K562 (cell line): ENCODE measurements at regions not wholly inside any gene's neighbourhood (a gene's known extent, or its start where the extent isn't known, plus 50 kb on each side); places are given as distances from the start of the nearest gene placed in this dataset.

Experiments
- ATAC-seq: fragments of 200-7000 bp; cut with Tn5 transposase; 3 replicates; pipeline ENCODE4 v1.9.1; 2020; ENCODE audit warnings: moderate library complexity
- BruUV-seq: library from RNA; stranded (reverse); fragments of 400-500 nt; replicated peaks from 2 replicates; lab custom pipeline; 2021; lab: Mats Ljungman, UMichigan
- CTCF ChIA-PET: fragments of 300-600 bp; formaldehyde crosslinking; extraction: SDS; loops from one replicate; lab custom pipeline; 2021; ENCODE audit warnings: low intra/inter-chr PET ratio; lab: Yijun Ruan, JAX
- POLR2A ChIA-PET: fragments of 300-600, 350-650 bp; sonication (Branson Sonifier 250); formaldehyde crosslinking; extraction: SDS; loops from one replicate; lab custom pipeline; 2021; ENCODE audit warnings: antibody characterized with exemption, inconsistent platforms; lab: Yijun Ruan, JAX
- DNase-seq, 4 experiments: peaks; one replicate each; pipeline versions ENCODE4 v3.0.0 to v3.0.0-alpha.2; 2011 to 2018; ENCODE audit warnings: low spot score in 3 of 4, mixed read lengths in 3 of 4; ENCODE audit errors: extremely low read depth in 1 of 4
- FAIRE-seq: peaks from 2 replicates; lab custom pipeline; 2011; peaks lifted over from hg19 to GRCh38; lab: Jason Lieb, UNC
- H2AFZ ChIP-seq: 2 replicates; pipeline ENCODE4 v1.6.0; 2011; ENCODE audit warnings: low read depth, low read length, control low read depth, inconsistent platforms
- H3K27ac ChIP-seq: fragments of 200-600 bp; 3 replicates; pipeline ENCODE4 v1.8.0; 2011; ENCODE audit warnings: low read depth, mild to moderate bottlenecking, control low read depth, inconsistent platforms, low read length, moderate library complexity, mixed read lengths; ENCODE audit errors: extremely low read depth
- H3K27me3 ChIP-seq, 2 experiments: fragments of 300-600 bp in 1 of 2; 2 replicates in 1 of 2; 3 replicates in 1 of 2; pipeline versions ENCODE4 v1.6.0 to v1.8.0; 2011; ENCODE audit warnings: inconsistent platforms in 2 of 2, low read length in 2 of 2, mild to moderate bottlenecking in 1 of 2, mixed read lengths in 1 of 2, moderate library complexity in 1 of 2; ENCODE audit not compliant: control insufficient read depth in 2 of 2, insufficient read depth in 2 of 2
- H3K36me3 ChIP-seq: fragments of 300-600 bp; 3 replicates; pipeline ENCODE4 v1.8.0; 2011; ENCODE audit warnings: mild to moderate bottlenecking, low read length, inconsistent platforms; ENCODE audit not compliant: control insufficient read depth, insufficient read depth
- H3K4me1 ChIP-seq, 2 experiments: fragments of 200-600 bp in 1 of 2; replicated peaks in 1 of 2; 2 replicates in 1 of 2; 3 replicates in 1 of 2; pipeline versions ENCODE4 v1.5.1 to v1.8.0; 2011; ENCODE audit warnings: inconsistent platforms in 2 of 2, low read length in 2 of 2, mild to moderate bottlenecking in 1 of 2, mixed read lengths in 1 of 2, moderate library complexity in 1 of 2; ENCODE audit not compliant: control insufficient read depth in 2 of 2, insufficient read depth in 2 of 2
- H3K4me2 ChIP-seq: 2 replicates; pipeline ENCODE4 v1.6.1; 2011; ENCODE audit warnings: low read length, control low read depth, inconsistent platforms, mixed read lengths; ENCODE audit not compliant: insufficient read depth
- H3K4me3 ChIP-seq: fragments of 200-600 bp; sonication (generic), shearing (Covaris generic); 2 replicates; pipeline ENCODE4 v1.5.1; 2016; ENCODE audit warnings: control low read depth, inconsistent platforms
- H3K79me2 ChIP-seq: fragments of 200-600 bp; 3 replicates; pipeline ENCODE4 v1.8.0; 2011; ENCODE audit warnings: low read length, inconsistent platforms; ENCODE audit not compliant: control insufficient read depth, insufficient read depth
- H3K9ac ChIP-seq, 2 experiments: 2 replicates each; pipeline versions ENCODE4 v1.6.0 to v1.6.1; 2011; ENCODE audit warnings: low read depth in 2 of 2, low read length in 2 of 2, control low read depth in 1 of 2, inconsistent platforms in 1 of 2, mild to moderate bottlenecking in 1 of 2, mixed read lengths in 1 of 2; ENCODE audit not compliant: insufficient read depth in 1 of 2
- H3K9me1 ChIP-seq: one replicate; pipeline ENCODE4 v1.6.0; 2011; ENCODE audit warnings: inconsistent platforms, mild to moderate bottlenecking, low read length, moderate library complexity; ENCODE audit not compliant: control insufficient read depth, insufficient read depth
- H3K9me3 ChIP-seq: replicated peaks from 2 replicates; pipeline ENCODE4 v1.5.1; 2011; ENCODE audit warnings: low read depth, low read length, inconsistent platforms; ENCODE audit not compliant: control insufficient read depth, insufficient read depth
- H4K20me1 ChIP-seq: replicated peaks from 2 replicates; pipeline ENCODE4 v1.6.1; 2011; ENCODE audit warnings: low read length, inconsistent platforms, mixed read lengths; ENCODE audit not compliant: control insufficient read depth, insufficient read depth
- BRD9 ChIP-seq: fragments of 450-650 bp; IDR thresholded peaks from 2 replicates; pipeline ENCODE4 v1.6.1; 2018; ENCODE audit warnings: low read depth; ENCODE audit not compliant: partially characterized antibody
- HNRNPK ChIP-seq: fragments of 200-400 bp; formaldehyde crosslinking; IDR thresholded peaks from one replicate; pipeline ENCODE4 v1.6.1; 2018; ENCODE audit warnings: mild to moderate bottlenecking, low read depth, low read length; ENCODE audit not compliant: poor library complexity, severe bottlenecking
- ILK ChIP-seq: fragments of 450-650 bp; IDR thresholded peaks from 2 replicates; pipeline ENCODE4 v1.6.1; 2016; ENCODE audit warnings: missing genetic modification characterization, low read depth, mild to moderate bottlenecking, missing compliant biosample characterization, moderate library complexity, borderline replicate concordance
- KDM1A ChIP-seq, 2 experiments: fragments of 450-650 bp; IDR thresholded peaks; 2 replicates each; pipeline ENCODE4 v1.6.1; 2016; ENCODE audit warnings: mild to moderate bottlenecking in 2 of 2
- L3MBTL2 ChIP-seq: fragments of 450-650 bp; IDR thresholded peaks from 2 replicates; pipeline ENCODE4 v1.6.1; 2016; ENCODE audit warnings: mild to moderate bottlenecking, moderate library complexity
- LCOR ChIP-seq: sonication (generic); formaldehyde crosslinking; IDR thresholded peaks from 2 replicates; pipeline ENCODE4 v1.8.0; 2022; ENCODE audit warnings: mild to moderate bottlenecking, missing genetic modification reagents
- MYC ChIP-seq, 2 experiments: fragments of 250-450 bp in 1 of 2; sonication (Bioruptor Pico) in 1 of 2; IDR thresholded peaks; 2 replicates each; pipeline versions ENCODE4 v1.5.1 to v1.6.1; 2012 to 2021; ENCODE audit warnings: low read depth in 2 of 2, borderline replicate concordance in 1 of 2, improper control_type of control experiment in 1 of 2, low read length in 1 of 2, mild to moderate bottlenecking in 1 of 2, moderate library complexity in 1 of 2
- NFRKB ChIP-seq: fragments of 450-650 bp; IDR thresholded peaks from 2 replicates; pipeline ENCODE4 v1.6.1; 2016; ENCODE audit warnings: low read depth
- NUFIP1 ChIP-seq: fragments of 450-650 bp; IDR thresholded peaks from 2 replicates; pipeline ENCODE4 v1.6.1; 2018; ENCODE audit not compliant: partially characterized antibody
- POLR2H ChIP-seq: IDR thresholded peaks from 2 replicates; pipeline ENCODE4 v1.6.1; 2016; ENCODE audit warnings: missing genetic modification characterization, low read depth, mild to moderate bottlenecking, control low read depth, missing compliant biosample characterization, moderate library complexity
- PRPF4 ChIP-seq: fragments of 200-400 bp; formaldehyde crosslinking; IDR thresholded peaks from one replicate; pipeline ENCODE4 v1.6.1; 2017; ENCODE audit warnings: low read length, low read depth, mild to moderate bottlenecking; ENCODE audit not compliant: insufficient read depth, poor library complexity, severe bottlenecking
- SRF ChIP-seq, 2 experiments: fragments of 250-450, 450-650 bp in 1 of 2; sonication (Bioruptor Pico) in 1 of 2; sonication (generic) in 1 of 2; formaldehyde crosslinking; IDR thresholded peaks; 2 replicates each; pipeline versions ENCODE4 v1.5.0 to v1.5.1; 2020 to 2022; ENCODE audit warnings: mild to moderate bottlenecking in 1 of 2, missing genetic modification reagents in 1 of 2
- TBL1XR1 ChIP-seq, 2 experiments: IDR thresholded peaks; 2 replicates each; pipeline ENCODE4 v1.6.1; 2012; ENCODE audit warnings: improper control_type of control experiment in 2 of 2, low read length in 2 of 2, mild to moderate bottlenecking in 1 of 2
- USF1 ChIP-seq: sonication (generic); formaldehyde crosslinking; IDR thresholded peaks from 2 replicates; pipeline ENCODE4 v1.9.0; 2022; ENCODE audit warnings: mild to moderate bottlenecking, missing genetic modification reagents
- ZNF124 ChIP-seq: sonication (generic); formaldehyde crosslinking; IDR thresholded peaks from 2 replicates; pipeline ENCODE4 v1.8.1; 2022; ENCODE audit warnings: missing genetic modification reagents
- WGBS: fragments of 100-300 bp; shearing (Covaris generic); methylation state at CpG from one replicate; pipeline ENCODE4 v1.1.6; 2016; ENCODE audit warnings: low coverage, mixed read lengths; ENCODE audit not compliant: insufficient coverage; ENCODE audit errors: missing lambda C conversion rate; 5-methylcytosine and 5-hydroxymethylcytosine counted together
- in situ Hi-C: fragments of 300-500 bp; cut with MboI; formaldehyde crosslinking; loops from 4 replicates; pipeline ENCODE4 v1.15.0; 2018; ENCODE audit warnings: inconsistent platforms, mixed read lengths
- intact Hi-C: fragments of 100-400 bp; cut with micrococcal nuclease; formaldehyde crosslinking; loops from 2 replicates; pipeline ENCODE4 v1.14.2; 2022

DNA sequence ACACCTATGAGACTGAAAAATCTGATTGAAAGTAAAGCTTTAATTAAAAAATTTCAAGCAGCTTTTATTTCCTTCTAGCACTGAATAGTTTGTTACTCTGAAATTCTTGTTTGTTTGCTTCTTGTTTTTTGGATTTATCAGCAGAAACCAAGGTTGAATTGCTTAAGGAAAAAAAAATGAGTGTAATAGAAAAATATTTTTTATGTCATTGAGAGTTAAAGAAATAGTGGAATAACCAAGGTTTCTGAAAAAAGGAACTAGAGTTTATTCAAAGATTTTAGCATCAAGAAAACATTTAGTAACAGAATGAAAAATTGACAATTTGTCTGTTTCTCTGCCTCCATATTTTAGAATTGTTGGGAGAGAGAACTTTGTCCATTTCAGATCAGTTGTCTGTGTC, 1852.2 kb downstream of the PCDH7 start (continued):
- no peak for TF ChIP-seq NFRKB

DNA sequence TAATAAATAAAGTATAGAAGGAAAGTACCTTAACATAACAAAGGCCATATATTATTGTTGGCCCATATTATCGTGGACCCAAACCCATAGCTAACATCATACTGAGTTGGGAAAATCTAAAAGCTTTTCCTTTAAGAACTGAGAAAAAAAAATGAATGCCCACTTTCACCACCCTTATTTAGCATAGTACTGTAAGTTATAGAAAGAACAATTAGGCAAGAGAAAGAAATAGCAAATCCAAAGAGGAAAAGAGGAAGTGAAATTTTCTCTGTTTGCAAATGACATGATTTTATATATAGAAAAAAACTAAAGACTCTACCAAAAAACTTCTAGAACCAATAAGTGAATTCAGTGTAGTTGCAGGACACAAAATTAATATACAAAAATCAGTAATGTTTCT, 1854.6 kb downstream of the PCDH7 start:
- H3K79me2 ChIP-seq, result no peaks in the 10 kb centered on the region
- no peaks in the 10 kb centered on the region for H3K36me3 ChIP-seq
- in situ Hi-C loops (no loop called here), intact Hi-C loops (no loop called here)
- no peak overlapping the region for H3K27ac ChIP-seq
- no peak overlapping the region for H3K9ac ChIP-seq
- H3K4me3 ChIP-seq, result no peak overlapping the region
- H3K9me3 ChIP-seq, result no peaks in the 10 kb centered on the region
- no peak overlapping the region for H3K4me2 ChIP-seq
- H2AFZ ChIP-seq, result no peak overlapping the region
- no TSS peak for BruUV-seq
- no peaks in the 10 kb centered on the region for H3K9me1 ChIP-seq
- WGBS, result 0% methylated on average over 1 of the region's 1 CpG
- ATAC-seq (no peak), DNase-seq (no peak), FAIRE-seq (no peak)
- H3K4me1 ChIP-seq, result no peaks in the 10 kb centered on the region
- no peaks in the 10 kb centered on the region for H4K20me1 ChIP-seq
- TF ChIP-seq LCOR (CRISPR knock-in tag) (no peak), BRD9 (no peak), KDM1A (IDR thresholded peaks at IDR 0.05) (no peak)
- ChIA-PET POLR2A (no interaction called here), CTCF (no interaction called here)
- H3K27me3 ChIP-seq, result no peaks in the 10 kb centered on the region

DNA sequence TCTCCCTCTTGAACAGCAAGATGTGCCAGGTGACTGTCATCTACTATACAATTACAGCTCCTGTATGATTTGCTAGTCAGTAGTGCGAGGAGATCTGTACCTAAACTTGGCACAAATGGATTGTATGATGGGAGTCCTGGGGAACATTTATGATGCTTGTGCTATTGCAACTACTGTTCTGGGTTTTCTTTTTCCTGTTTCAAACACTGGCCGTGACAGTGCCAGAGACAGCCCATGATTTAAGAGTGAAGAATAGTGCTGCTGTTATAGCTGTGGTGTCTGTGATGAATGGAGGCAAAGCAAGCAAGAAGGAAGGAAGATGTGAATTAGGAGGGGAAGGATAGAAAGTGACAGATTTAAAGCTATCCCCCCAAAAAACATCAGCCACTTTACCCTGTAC, 1868.9 kb downstream of the PCDH7 start:
- no peak overlapping the region for H3K27ac ChIP-seq
- in situ Hi-C loops (no loop called here), intact Hi-C loops (no loop called here)
- ChIA-PET CTCF (no interaction called here), POLR2A (no interaction called here)
- H3K36me3 ChIP-seq, result no peaks in the 10 kb centered on the region
- ATAC-seq (no peak), FAIRE-seq (no peak), DNase-seq (no peak)
- H3K9me1 ChIP-seq, result no peaks in the 10 kb centered on the region
- BruUV-seq, result no TSS peak
- 0% methylated on average over 2 of the region's 2 CpGs for WGBS
- H3K9me3 ChIP-seq, result no peaks in the 10 kb centered on the region; the same call in 1 of the 2 replicates
- H3K4me1 ChIP-seq, result no peaks in the 10 kb centered on the region
- H3K9ac ChIP-seq, result no peak overlapping the region
- no peaks in the 10 kb centered on the region for H4K20me1 ChIP-seq
- H3K27me3 ChIP-seq, result no peaks in the 10 kb centered on the region
- H3K4me3 ChIP-seq, result no peak overlapping the region
- no peaks in the 10 kb centered on the region for H3K79me2 ChIP-seq
- H2AFZ ChIP-seq, result no peak overlapping the region
- H3K4me2 ChIP-seq, result no peak overlapping the region
- TF ChIP-seq L3MBTL2, result no peak
- TF ChIP-seq NUFIP1, result no peak
- TF ChIP-seq PRPF4, result no peak
- no peak for TF ChIP-seq TBL1XR1 (IDR thresholded peaks at IDR 0.05; ENCODE audit: low read length in 2 of 2)
- no peak for TF ChIP-seq ZNF124
- no peak for TF ChIP-seq HNRNPK
- TF ChIP-seq SRF (CRISPR knock-in tag; IDR thresholded peaks at IDR 0.05), result no peak
- TF ChIP-seq USF1, result no peak
- TF ChIP-seq ILK, result no peak
- no peak for TF ChIP-seq MYC (IDR thresholded peaks at IDR 0.05; ENCODE audit: low read depth, low read length)
- no peak for TF ChIP-seq MYC (CRISPR knock-in tag; IDR thresholded peaks at IDR 0.05; ENCODE audit: borderline replicate concordance, low read depth)
- no peak for TF ChIP-seq POLR2H
